Loucy (cell line): ENCODE measurements at regions not wholly inside any gene's neighbourhood (a gene's known extent, or its start where the extent isn't known, plus 50 kb on each side); places are given as distances from the start of the nearest gene placed in this dataset.

Source experiments
- EZH2phosphoT487 ChIP-seq: fragments of 200-600 bp; IDR thresholded peaks from 2 replicates; pipeline ENCODE4 v1.6.1; 2018; ENCODE audit warnings: antibody characterized with exemption, mild to moderate bottlenecking, moderate library complexity, borderline replicate concordance
- TF ChIP-seq, protein P1 (sequence below): fragments of 200-600 bp; sonication (generic); conservative IDR thresholded peaks from 2 replicates; pipeline ENCODE4 v1.5.1; 2014; ENCODE audit warnings: mild to moderate bottlenecking, antibody characterized with exemption, low read length

DNA sequence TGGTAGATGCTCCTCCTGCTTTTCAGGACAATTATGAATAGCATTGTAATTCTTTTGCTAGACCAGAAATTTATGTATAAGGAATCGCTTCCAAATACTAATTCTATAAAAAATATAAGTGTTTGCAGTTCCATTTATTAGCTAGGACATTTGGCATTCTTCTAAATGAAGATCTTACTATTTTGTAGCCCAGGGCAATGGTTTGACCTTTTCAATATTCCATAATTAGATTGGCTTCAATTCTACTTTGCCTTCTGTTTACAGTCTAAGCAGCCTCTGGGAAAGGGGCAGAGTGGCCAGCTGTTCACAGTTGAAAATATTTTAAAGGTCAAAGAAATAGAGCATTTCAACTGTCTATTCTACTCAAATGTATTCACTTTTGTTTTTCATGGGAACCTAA, 912.1 kb upstream of the GRIA3 start:
- TF ChIP-seq, protein P1, sequence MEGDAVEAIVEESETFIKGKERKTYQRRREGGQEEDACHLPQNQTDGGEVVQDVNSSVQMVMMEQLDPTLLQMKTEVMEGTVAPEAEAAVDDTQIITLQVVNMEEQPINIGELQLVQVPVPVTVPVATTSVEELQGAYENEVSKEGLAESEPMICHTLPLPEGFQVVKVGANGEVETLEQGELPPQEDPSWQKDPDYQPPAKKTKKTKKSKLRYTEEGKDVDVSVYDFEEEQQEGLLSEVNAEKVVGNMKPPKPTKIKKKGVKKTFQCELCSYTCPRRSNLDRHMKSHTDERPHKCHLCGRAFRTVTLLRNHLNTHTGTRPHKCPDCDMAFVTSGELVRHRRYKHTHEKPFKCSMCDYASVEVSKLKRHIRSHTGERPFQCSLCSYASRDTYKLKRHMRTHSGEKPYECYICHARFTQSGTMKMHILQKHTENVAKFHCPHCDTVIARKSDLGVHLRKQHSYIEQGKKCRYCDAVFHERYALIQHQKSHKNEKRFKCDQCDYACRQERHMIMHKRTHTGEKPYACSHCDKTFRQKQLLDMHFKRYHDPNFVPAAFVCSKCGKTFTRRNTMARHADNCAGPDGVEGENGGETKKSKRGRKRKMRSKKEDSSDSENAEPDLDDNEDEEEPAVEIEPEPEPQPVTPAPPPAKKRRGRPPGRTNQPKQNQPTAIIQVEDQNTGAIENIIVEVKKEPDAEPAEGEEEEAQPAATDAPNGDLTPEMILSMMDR: no peak
- no peak for TF ChIP-seq EZH2phosphoT487
